GM23338 (cell line): ENCODE measurements at regions not wholly inside any gene's neighbourhood (a gene's known extent, or its start where the extent isn't known, plus 50 kb on each side); places are given as distances from the start of the nearest gene placed in this dataset.

ENCODE experiments used
- ATAC-seq: fragments of 200-7000 bp; cut with Tn5 transposase; 3 replicates; pipeline ENCODE4 v1.9.1; 2020
- DNase-seq: peaks from one replicate; pipeline ENCODE4 v3.0.0-alpha.2; 2015; ENCODE audit warnings: low spot score
- H2AFZ ChIP-seq: fragments of 200-600 bp; sonication (generic); 2 replicates; pipeline ENCODE4 v1.8.0; 2016; ENCODE audit warnings: antibody characterized with exemption, mild to moderate bottlenecking, moderate library complexity
- H3F3A ChIP-seq: fragments of 200-600 bp; sonication (generic); replicated peaks from 2 replicates; pipeline ENCODE4 v1.8.0; 2017; ENCODE audit warnings: antibody characterized with exemption, mixed run types, low read depth
- H3K27ac ChIP-seq: fragments of 200-600 bp; sonication (generic); 2 replicates; pipeline ENCODE4 v1.6.1; 2016; ENCODE audit warnings: low read depth
- H3K27me3 ChIP-seq: fragments of 200-600 bp; sonication (generic); 2 replicates; pipeline ENCODE4 v1.8.0; 2016; ENCODE audit warnings: mild to moderate bottlenecking, mixed run types, moderate library complexity; ENCODE audit not compliant: insufficient read depth
- H3K36me3 ChIP-seq: fragments of 200-600 bp; sonication (generic); 2 replicates; pipeline ENCODE4 v1.8.0; 2016; ENCODE audit warnings: mild to moderate bottlenecking; ENCODE audit not compliant: insufficient read depth
- H3K4me1 ChIP-seq: fragments of 200-600 bp; sonication (generic); 2 replicates; pipeline ENCODE4 v1.8.0; 2016; ENCODE audit warnings: mild to moderate bottlenecking, moderate library complexity; ENCODE audit not compliant: insufficient read depth
- H3K4me2 ChIP-seq: fragments of 200-600 bp; sonication (generic); 2 replicates; pipeline ENCODE4 v1.7.1; 2017; ENCODE audit warnings: mixed run types
- H3K4me3 ChIP-seq: fragments of 200-600 bp; sonication (generic); 2 replicates; pipeline ENCODE4 v1.6.1; 2016; ENCODE audit warnings: mixed run types
- H3K79me2 ChIP-seq: fragments of 200-600 bp; sonication (generic); replicated peaks from 2 replicates; pipeline ENCODE4 v1.8.0; 2017; ENCODE audit warnings: mild to moderate bottlenecking; ENCODE audit not compliant: insufficient read depth
- H3K9me2 ChIP-seq: fragments of 200-600 bp; sonication (generic); 2 replicates; pipeline ENCODE4 v1.8.0; 2017; ENCODE audit not compliant: insufficient read depth
- H4K20me1 ChIP-seq: fragments of 200-600 bp; sonication (generic); replicated peaks from 2 replicates; pipeline ENCODE4 v1.8.0; 2017; ENCODE audit warnings: mild to moderate bottlenecking; ENCODE audit not compliant: insufficient read depth
- H3K27ac Mint-ChIP-seq: 2 replicates; pipeline ENCODE4 v1.8.0; 2020; ENCODE audit warnings: inconsistent platforms, mild to moderate bottlenecking, moderate library complexity, mixed read lengths
- H3K27me3 Mint-ChIP-seq: 3 replicates; pipeline ENCODE4 v1.8.0; 2022; ENCODE audit warnings: low read depth, mild to moderate bottlenecking, moderate library complexity, mixed read lengths, inconsistent platforms; ENCODE audit not compliant: insufficient read depth, poor library complexity
- H3K36me3 Mint-ChIP-seq: 3 replicates; pipeline ENCODE4 v1.8.0; 2021; ENCODE audit warnings: low read depth, mild to moderate bottlenecking, inconsistent platforms, moderate library complexity, mixed read lengths
- H3K4me1 Mint-ChIP-seq: 3 replicates; pipeline ENCODE4 v1.8.0; 2020; ENCODE audit warnings: mild to moderate bottlenecking, inconsistent platforms, mixed read lengths
- H3K4me3 Mint-ChIP-seq: 3 replicates; pipeline ENCODE4 v1.8.0; 2021; ENCODE audit warnings: moderate library complexity, mild to moderate bottlenecking, inconsistent platforms, mixed read lengths
- H3K9me3 Mint-ChIP-seq: 3 replicates; pipeline ENCODE4 v1.8.0; 2020; ENCODE audit warnings: moderate library complexity, mild to moderate bottlenecking, inconsistent platforms, mixed read lengths
- CREB1 ChIP-seq: fragments of 250-450 bp; sonication (Bioruptor Pico); IDR thresholded peaks from 2 replicates; pipeline ENCODE4 v1.5.0; 2020; ENCODE audit warnings: low read depth, mild to moderate bottlenecking, moderate library complexity
- EZH2 ChIP-seq: fragments of 200-600 bp; sonication (generic); IDR thresholded peaks from one replicate; pipeline ENCODE4 v1.8.0; 2017; ENCODE audit warnings: antibody characterized with exemption, mild to moderate bottlenecking, low read depth; ENCODE audit not compliant: unreplicated experiment
- EZH2phosphoT487 ChIP-seq: fragments of 200-600 bp; sonication (generic); IDR thresholded peaks from one replicate; pipeline ENCODE4 v1.8.1; 2018; ENCODE audit warnings: antibody characterized with exemption; ENCODE audit not compliant: unreplicated experiment
- NANOG ChIP-seq: IDR thresholded peaks from 2 replicates; pipeline ENCODE4 v1.6.1; 2016; ENCODE audit warnings: antibody characterized with exemption, borderline replicate concordance
- POLR2AphosphoS5 ChIP-seq: IDR thresholded peaks from 2 replicates; pipeline ENCODE4 v1.6.1; 2016; ENCODE audit warnings: antibody characterized with exemption, low read depth
- STAT1 ChIP-seq: IDR thresholded peaks from one replicate; pipeline ENCODE4 v1.6.1; 2016; ENCODE audit warnings: antibody characterized with exemption; ENCODE audit not compliant: unreplicated experiment
- ZNF114 ChIP-seq: fragments of 250-450 bp; sonication (Bioruptor Pico); IDR thresholded peaks from 2 replicates; pipeline ENCODE4 v1.5.0; 2020; ENCODE audit warnings: mild to moderate bottlenecking, moderate library complexity
- ZNF331 ChIP-seq: fragments of 250-450 bp; sonication (Bioruptor Pico); IDR thresholded peaks from 2 replicates; pipeline ENCODE4 v1.5.0; 2020; ENCODE audit warnings: low read depth, mild to moderate bottlenecking, moderate library complexity
- ZNF462 ChIP-seq: fragments of 250-450 bp; sonication (Bioruptor Pico); IDR thresholded peaks from 2 replicates; pipeline ENCODE4 v1.5.0; 2020; ENCODE audit warnings: mild to moderate bottlenecking, moderate library complexity

DNA sequence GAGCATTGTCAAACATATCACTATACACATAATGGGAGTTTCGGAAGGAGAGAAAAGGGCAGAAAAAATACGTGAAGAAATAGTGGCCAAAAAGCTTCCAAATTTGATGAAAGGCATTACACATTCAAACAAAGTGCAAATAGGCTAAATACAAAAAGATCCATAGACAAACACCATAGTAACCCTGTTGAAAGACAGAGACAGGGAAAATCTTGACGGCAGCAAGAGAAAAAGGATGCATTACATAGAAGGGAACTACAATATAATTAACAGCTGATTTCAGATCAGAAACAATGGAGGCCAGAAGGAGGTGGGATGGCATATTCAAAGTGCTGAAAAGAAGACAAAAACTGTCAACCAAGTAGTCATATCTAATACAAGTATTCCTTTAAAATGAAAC lies 170.8 kb downstream of the MRPL14 start (continued):
- no peak for TF ChIP-seq ZNF462

- Histone ChIP-seq H3K9me2 (no peaks in the 10 kb centered on the region), H3K36me3 (no peaks in the 10 kb centered on the region), H3K27me3 (no peaks in the 10 kb centered on the region), H4K20me1 (no peaks in the 10 kb centered on the region), H3K4me2 (no peak overlapping the region), H3K79me2 (no peaks in the 10 kb centered on the region), H3F3A (no peaks in the 10 kb centered on the region), H3K4me3 (no peak overlapping the region), H2AFZ (no peak overlapping the region), H3K4me1 (no peaks in the 10 kb centered on the region), H3K27ac (no peak overlapping the region)
- Mint-ChIP-seq H3K27me3 (peaks cover 8% of the 10 kb centered on the region), H3K36me3 (no peaks in the 10 kb centered on the region), H3K4me1 (no peaks in the 10 kb centered on the region), H3K9me3 (peaks cover 4% of the 10 kb centered on the region; the same call in 1 of the 3 replicates), H3K27ac (no peak overlapping the region), H3K4me3 (no peak overlapping the region)
- DNase-seq, result no peak
- no peak for ATAC-seq
- no peak for TF ChIP-seq ZNF114
- no peak for TF ChIP-seq ZNF462
- no peak for TF ChIP-seq POLR2AphosphoS5
- no peak for TF ChIP-seq CREB1
- TF ChIP-seq EZH2, result no peak
- no peak for TF ChIP-seq EZH2phosphoT487
- no peak for TF ChIP-seq NANOG
- TF ChIP-seq ZNF331 (CRISPR knock-in tag), result no peak
- no peak for TF ChIP-seq STAT1
Observed at GRCh38 chr6:43954311-43955131, 172.7 kb downstream of the MRPL14 start.
